HCT116 (cell line): ENCODE measurements at regions not wholly inside any gene's neighbourhood (a gene's known extent, or its start where the extent isn't known, plus 50 kb on each side); places are given as distances from the start of the nearest gene placed in this dataset.

ENCODE experiments used
- ATAC-seq: fragments of 200-7000 bp; cut with Tn5 transposase; 2 replicates; pipeline ENCODE4 v1.9.1; 2020; ENCODE audit warnings: mild to moderate bottlenecking, moderate library complexity
- BruUV-seq: library from RNA; stranded (reverse); fragments of 400-500 nt; replicated peaks from 2 replicates; lab custom pipeline; 2021; lab: Mats Ljungman, UMichigan
- CTCF ChIA-PET: fragments of 300-600 bp; sonication (Branson Sonifier 250); formaldehyde crosslinking; loops from one replicate; lab custom pipeline; 2021; ENCODE audit warnings: antibody characterized with exemption; lab: Charles Lee
- POLR2A ChIA-PET: fragments of 300-600, 350-600 bp; sonication (Branson Sonifier 250); formaldehyde crosslinking; loops from one replicate; lab custom pipeline; 2021; ENCODE audit warnings: antibody characterized with exemption; lab: Charles Lee
- RAD21 ChIA-PET, 2 experiments: fragments of 300-600 bp; sonication (Branson Sonifier 250); formaldehyde crosslinking; loops; one replicate each; lab custom pipeline; 2023; ENCODE audit warnings: low total read pairs in 2 of 2; ENCODE audit not compliant: uncharacterized antibody in 2 of 2, unreplicated experiment in 2 of 2, low non-redundant PET in 1 of 2; lab: Charles Lee
- DNase-seq: peaks from one replicate; pipeline ENCODE4 v3.0.0-alpha.2; 2010; ENCODE audit warnings: low read depth, low spot score
- H2AFZ ChIP-seq: fragments of 200-600 bp; shearing (Covaris generic), sonication (generic); 2 replicates; pipeline ENCODE4 v1.6.1; 2017; ENCODE audit warnings: low read depth, mixed run types, mixed read lengths, antibody characterized with exemption, low read length; ENCODE audit not compliant: poor library complexity, severe bottlenecking
- H3K27ac ChIP-seq: 2 replicates; pipeline ENCODE4 v1.5.1; 2012; ENCODE audit warnings: low read depth, low read length
- H3K27me3 ChIP-seq: fragments of 200-600 bp; sonication (generic); 2 replicates; pipeline ENCODE4 v1.6.1; 2016; ENCODE audit warnings: mixed run types, low read length, mixed read lengths; ENCODE audit not compliant: insufficient read depth
- H3K36me3 ChIP-seq, 2 experiments: fragments of 200-500 bp in 1 of 2; fragments of 200-600 bp in 1 of 2; sonication (Bioruptor generic) in 1 of 2; sonication (generic) in 1 of 2; 2 replicates each; pipeline versions ENCODE4 v1.5.1 to v1.6.1; 2014 to 2016; ENCODE audit warnings: low read length in 2 of 2, inconsistent platforms in 1 of 2, mixed read lengths in 1 of 2, mixed run types in 1 of 2; ENCODE audit not compliant: insufficient read depth in 2 of 2, control insufficient read depth in 1 of 2
- H3K4me1 ChIP-seq, 2 experiments: fragments of 200-600 bp in 1 of 2; sonication (generic) in 1 of 2; 2 replicates each; pipeline versions ENCODE4 v1.5.1 to v1.6.1; 2012 to 2017; ENCODE audit warnings: low read length in 2 of 2, inconsistent platforms in 1 of 2, mild to moderate bottlenecking in 1 of 2, mixed read lengths in 1 of 2, mixed run types in 1 of 2, moderate library complexity in 1 of 2; ENCODE audit not compliant: insufficient read depth in 2 of 2, control insufficient read depth in 1 of 2
- H3K4me2 ChIP-seq: fragments of 200-600 bp; sonication (generic); 2 replicates; pipeline ENCODE4 v1.6.1; 2017; ENCODE audit warnings: mixed run types, low read length, mixed read lengths
- H3K4me3 ChIP-seq, 2 experiments: fragments of 200-600 bp in 1 of 2; sonication (generic) in 1 of 2; replicated peaks in 1 of 2; 2 replicates each; pipeline ENCODE4 v1.5.1; 2011 to 2016; ENCODE audit warnings: low read length in 2 of 2, control low read depth in 1 of 2, low read depth in 1 of 2, mild to moderate bottlenecking in 1 of 2, mixed read lengths in 1 of 2, mixed run types in 1 of 2
- H3K79me2 ChIP-seq: fragments of 200-600 bp; sonication (generic); 2 replicates; pipeline ENCODE4 v1.6.1; 2017; ENCODE audit warnings: mild to moderate bottlenecking, mixed run types, low read length, moderate library complexity, mixed read lengths; ENCODE audit not compliant: insufficient read depth
- H3K9ac ChIP-seq: fragments of 200-600 bp; sonication (generic); 2 replicates; pipeline ENCODE4 v1.6.1; 2016; ENCODE audit warnings: low read length, mixed read lengths
- H3K9me2 ChIP-seq: fragments of 200-600 bp; sonication (generic), shearing (Covaris generic); 2 replicates; pipeline ENCODE4 v1.6.1; 2017; ENCODE audit warnings: mixed run types, mild to moderate bottlenecking, moderate library complexity; ENCODE audit not compliant: insufficient read depth
- H3K9me3 ChIP-seq, 2 experiments: fragments of 200-500 bp in 1 of 2; fragments of 200-600 bp in 1 of 2; sonication (Bioruptor generic) in 1 of 2; sonication (generic) in 1 of 2; 2 replicates each; pipeline ENCODE4 v1.6.1; 2014 to 2017; ENCODE audit warnings: low read length in 2 of 2, mixed read lengths in 2 of 2, inconsistent platforms in 1 of 2, low read depth in 1 of 2, mild to moderate bottlenecking in 1 of 2, mixed run types in 1 of 2, moderate library complexity in 1 of 2; ENCODE audit not compliant: control insufficient read depth in 1 of 2, insufficient read depth in 1 of 2
- H4K20me1 ChIP-seq: fragments of 200-600 bp; sonication (generic), shearing (Covaris generic); 2 replicates; pipeline ENCODE4 v1.6.1; 2017; ENCODE audit warnings: mixed run types, mild to moderate bottlenecking, moderate library complexity; ENCODE audit not compliant: insufficient read depth
- CEBPB ChIP-seq: IDR thresholded peaks from 2 replicates; pipeline ENCODE4 v1.6.1; 2012; ENCODE audit warnings: low read depth
- EGR1 ChIP-seq: IDR thresholded peaks from 2 replicates; pipeline ENCODE4 v1.6.1; 2012; ENCODE audit warnings: low read depth
- ELF1 ChIP-seq: IDR thresholded peaks from 2 replicates; pipeline ENCODE4 v1.6.1; 2012; ENCODE audit warnings: low read depth, borderline replicate concordance
- EZH2 ChIP-seq: fragments of 200-600 bp; sonication (generic); IDR thresholded peaks from 2 replicates; pipeline ENCODE4 v1.6.1; 2017; ENCODE audit warnings: antibody characterized with exemption, mixed run types
- EZH2phosphoT487 ChIP-seq: fragments of 200-600 bp; IDR thresholded peaks from 2 replicates; pipeline ENCODE4 v1.6.1; 2018; ENCODE audit warnings: antibody characterized with exemption, borderline replicate concordance
- FOSL1 ChIP-seq: IDR thresholded peaks from 2 replicates; pipeline ENCODE4 v1.6.1; 2012; ENCODE audit warnings: low read depth
- MAX ChIP-seq: IDR thresholded peaks from 2 replicates; pipeline ENCODE4 v1.6.1; 2012
- POLR2A ChIP-seq: IDR thresholded peaks from 2 replicates; pipeline ENCODE4 v1.7.0; 2011; ENCODE audit warnings: borderline replicate concordance; ENCODE audit not compliant: insufficient read depth, insufficient read length; ENCODE audit errors: extremely low read depth
- REST ChIP-seq: IDR thresholded peaks from 2 replicates; pipeline ENCODE4 v1.6.1; 2012; ENCODE audit warnings: low read depth
- SIN3A ChIP-seq: IDR thresholded peaks from 2 replicates; pipeline ENCODE4 v1.6.1; 2012; ENCODE audit warnings: low read depth
- SP1 ChIP-seq: IDR thresholded peaks from 2 replicates; pipeline ENCODE4 v1.6.1; 2012; ENCODE audit warnings: low read depth
- SRF ChIP-seq: IDR thresholded peaks from 2 replicates; pipeline ENCODE4 v1.6.1; 2012; ENCODE audit warnings: low read depth
- TCF7L2 ChIP-seq: IDR thresholded peaks from 2 replicates; pipeline ENCODE4 v1.7.0; 2011; ENCODE audit warnings: borderline replicate concordance, inconsistent platforms; ENCODE audit not compliant: insufficient read depth, insufficient read length; ENCODE audit errors: extremely low read depth
- YY1 ChIP-seq: IDR thresholded peaks from 2 replicates; pipeline ENCODE4 v1.6.1; 2011; ENCODE audit warnings: low read length, low read depth, moderate library complexity, mild to moderate bottlenecking; ENCODE audit not compliant: insufficient replicate concordance; ENCODE audit errors: extremely low read depth
- ZBTB33 ChIP-seq: IDR thresholded peaks from 2 replicates; pipeline ENCODE4 v1.6.1; 2011; ENCODE audit warnings: mild to moderate bottlenecking, low read length, moderate library complexity; ENCODE audit not compliant: insufficient replicate concordance; ENCODE audit errors: extremely low read depth
- ZNF274 ChIP-seq: fragments of 200-500 bp; sonication (Bioruptor generic); IDR thresholded peaks from 2 replicates; pipeline ENCODE4 v1.6.1; 2014; ENCODE audit warnings: mild to moderate bottlenecking, low read depth, low read length, inconsistent platforms
- intact Hi-C: fragments of 100-400 bp; cut with micrococcal nuclease; formaldehyde crosslinking; loops from 2 replicates; pipeline ENCODE4 v1.10.0; 2022
- TF ChIP-seq, protein P1 (sequence below): IDR thresholded peaks from 2 replicates; pipeline ENCODE4 v1.6.1; 2012
- TF ChIP-seq, protein P2 (sequence below), 3 experiments: fragments of 200-600 bp in 1 of 3; sonication (generic) in 1 of 3; IDR thresholded peaks in 2 of 3; conservative IDR thresholded peaks in 1 of 3; 2 replicates each; pipeline ENCODE4 v1.5.1; 2012 to 2017; ENCODE audit warnings: low read depth in 2 of 3, low read length in 2 of 3, antibody characterized with exemption in 1 of 3, borderline replicate concordance in 1 of 3, control low read depth in 1 of 3, mild to moderate bottlenecking in 1 of 3, mixed read lengths in 1 of 3, mixed run types in 1 of 3, moderate library complexity in 1 of 3; ENCODE audit not compliant: insufficient read depth in 1 of 3

- Histone ChIP-seq H3K9ac (no peak overlapping the region), H2AFZ (no peak overlapping the region), H3K4me1 (no peaks in the 10 kb centered on the region), H3K27me3 (no peaks in the 10 kb centered on the region), H3K4me2 (no peak overlapping the region), H3K79me2 (no peaks in the 10 kb centered on the region), H3K4me3 (no peak overlapping the region), H3K36me3 (no peaks in the 10 kb centered on the region), H3K9me3 (no peaks in the 10 kb centered on the region), H3K27ac (no peak overlapping the region), H3K9me2 (no peaks in the 10 kb centered on the region), H4K20me1 (no peaks in the 10 kb centered on the region)
- RAD21 ChIA-PET: no interaction called here
- CTCF ChIA-PET: no interaction called here
- TF ChIP-seq EGR1: no peak
- TF ChIP-seq, protein P1, sequence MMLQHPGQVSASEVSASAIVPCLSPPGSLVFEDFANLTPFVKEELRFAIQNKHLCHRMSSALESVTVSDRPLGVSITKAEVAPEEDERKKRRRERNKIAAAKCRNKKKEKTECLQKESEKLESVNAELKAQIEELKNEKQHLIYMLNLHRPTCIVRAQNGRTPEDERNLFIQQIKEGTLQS: no peak
- no peak for TF ChIP-seq EZH2phosphoT487
- TF ChIP-seq ZNF274: no peak
- no peak for TF ChIP-seq SRF
- TF ChIP-seq ELF1: no peak
- no peak for TF ChIP-seq MAX
- TF ChIP-seq YY1: no peak
- TF ChIP-seq SIN3A: no peak
- TF ChIP-seq CEBPB: no peak
- no peak for TF ChIP-seq FOSL1
- no peak for TF ChIP-seq ZBTB33
- TF ChIP-seq SP1: no peak
- TF ChIP-seq REST: no peak
- no peak for TF ChIP-seq POLR2A
- no peak for TF ChIP-seq TCF7L2
- no peak for TF ChIP-seq EZH2
- TF ChIP-seq, protein P2, sequence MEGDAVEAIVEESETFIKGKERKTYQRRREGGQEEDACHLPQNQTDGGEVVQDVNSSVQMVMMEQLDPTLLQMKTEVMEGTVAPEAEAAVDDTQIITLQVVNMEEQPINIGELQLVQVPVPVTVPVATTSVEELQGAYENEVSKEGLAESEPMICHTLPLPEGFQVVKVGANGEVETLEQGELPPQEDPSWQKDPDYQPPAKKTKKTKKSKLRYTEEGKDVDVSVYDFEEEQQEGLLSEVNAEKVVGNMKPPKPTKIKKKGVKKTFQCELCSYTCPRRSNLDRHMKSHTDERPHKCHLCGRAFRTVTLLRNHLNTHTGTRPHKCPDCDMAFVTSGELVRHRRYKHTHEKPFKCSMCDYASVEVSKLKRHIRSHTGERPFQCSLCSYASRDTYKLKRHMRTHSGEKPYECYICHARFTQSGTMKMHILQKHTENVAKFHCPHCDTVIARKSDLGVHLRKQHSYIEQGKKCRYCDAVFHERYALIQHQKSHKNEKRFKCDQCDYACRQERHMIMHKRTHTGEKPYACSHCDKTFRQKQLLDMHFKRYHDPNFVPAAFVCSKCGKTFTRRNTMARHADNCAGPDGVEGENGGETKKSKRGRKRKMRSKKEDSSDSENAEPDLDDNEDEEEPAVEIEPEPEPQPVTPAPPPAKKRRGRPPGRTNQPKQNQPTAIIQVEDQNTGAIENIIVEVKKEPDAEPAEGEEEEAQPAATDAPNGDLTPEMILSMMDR (IDR thresholded peaks at IDR 0.05 in 2 of 3, conservative IDR thresholded peaks at IDR 0.05 in 1 of 3; ENCODE audit: borderline replicate concordance in 1 of 3, insufficient read depth in 1 of 3, low read depth in 2 of 3, low read length in 2 of 3): no peak
- DNase-seq (no peak), ATAC-seq (no peak)
- intact Hi-C loops: no loop called here
- no TSS peak for BruUV-seq
- POLR2A ChIA-PET: no interaction called here
These were observed 180.6 kb upstream of the JUN start for GRCh38 chr1:58964428-58964827.
